Muscle layer of duodenum (tissue), 2 donors: ENCODE measurements at regions not wholly inside any gene's neighbourhood (a gene's known extent, or its start where the extent isn't known, plus 50 kb on each side); places are given as distances from the start of the nearest gene placed in this dataset.
"Not testable (repeated sequence)": the region's sequence is repeated elsewhere in the genome, so short reads cannot be mapped to it uniquely, and the experiment has no call there.

Experiments used
- H3K27ac ChIP-seq: one replicate; pipeline ENCODE4 v1.7.0; 2013; ENCODE audit warnings: mild to moderate bottlenecking, low read length
- H3K27me3 ChIP-seq: one replicate; pipeline ENCODE4 v1.7.0; 2013; ENCODE audit warnings: low read depth, mild to moderate bottlenecking, control low read depth, low read length
- H3K36me3 ChIP-seq, 2 donors: one replicate each; pipeline ENCODE4 v1.7.0; 2013; ENCODE audit warnings: low read length in 2 of 2, control low read depth in 1 of 2, mild to moderate bottlenecking in 1 of 2; ENCODE audit not compliant: insufficient read depth in 2 of 2, control insufficient read depth in 1 of 2
- H3K4me1 ChIP-seq, 2 donors: one replicate each; pipeline ENCODE4 v1.7.0; 2013; ENCODE audit warnings: low read length in 2 of 2, mild to moderate bottlenecking in 2 of 2, control low read depth in 1 of 2, moderate library complexity in 1 of 2; ENCODE audit not compliant: insufficient read depth in 2 of 2, control insufficient read depth in 1 of 2
- H3K4me3 ChIP-seq, 2 donors: one replicate each; pipeline ENCODE4 v1.7.0; 2013; ENCODE audit warnings: low read length in 2 of 2, low read depth in 1 of 2, mild to moderate bottlenecking in 1 of 2
- H3K9me3 ChIP-seq, 2 donors: one replicate each; pipeline ENCODE4 v1.7.0; 2013; ENCODE audit warnings: low read length in 2 of 2, control low read depth in 1 of 2, mild to moderate bottlenecking in 1 of 2; ENCODE audit not compliant: control insufficient read depth in 1 of 2
- donor health status: healthy.

DNA sequence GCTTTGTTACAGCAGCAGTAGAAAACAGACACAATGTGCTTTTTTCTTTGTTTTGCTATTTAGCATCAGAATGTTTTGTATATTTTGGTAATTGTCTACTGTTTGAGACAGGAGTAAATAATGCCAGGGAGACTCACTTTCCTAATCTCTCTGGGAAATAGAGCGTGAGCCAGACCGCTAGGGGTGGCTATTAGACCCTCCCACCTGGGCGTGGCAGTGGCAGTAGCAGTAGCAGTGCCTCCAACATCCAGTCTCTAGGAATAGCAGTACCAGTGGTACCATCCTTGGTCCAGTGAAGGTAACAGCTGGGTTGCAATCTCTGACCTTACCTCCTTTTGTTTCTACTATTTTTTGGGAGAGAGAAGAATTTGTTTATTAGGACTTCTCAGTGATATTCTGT lies 165.7 kb upstream of the MAGI2 start:
- Histone ChIP-seq H3K27ac (no peak overlapping the region), H3K9me3 (peaks cover 0 to 4% of the 10 kb centered on the region in 2 donors), H3K36me3 (no peaks in the 10 kb centered on the region), H3K4me3 (no peak overlapping the region), H3K27me3 (no peaks in the 10 kb centered on the region), H3K4me1 (no peaks in the 10 kb centered on the region)

GRCh38 chr7:79615871-79616640 lies 162.6 kb upstream of the MAGI2 start:
- Histone ChIP-seq H3K27me3 (no peaks in the 10 kb centered on the region), H3K4me3 (no peak overlapping the region), H3K4me1 (no peaks in the 10 kb centered on the region), H3K9me3 (peaks cover 0 to 4% of the 10 kb centered on the region in 2 donors), H3K36me3 (no peaks in the 10 kb centered on the region), H3K27ac (no peak overlapping the region)

GRCh38 chr7:79615466-79615865 lies 162.0 kb upstream of the MAGI2 start:
- Histone ChIP-seq H3K36me3 (no peaks in the 10 kb centered on the region), H3K4me1 (no peaks in the 10 kb centered on the region), H3K4me3 (no peak overlapping the region), H3K27ac (no peak overlapping the region), H3K9me3 (peaks cover 0 to 4% of the 10 kb centered on the region in 2 donors), H3K27me3 (no peaks in the 10 kb centered on the region)

DNA sequence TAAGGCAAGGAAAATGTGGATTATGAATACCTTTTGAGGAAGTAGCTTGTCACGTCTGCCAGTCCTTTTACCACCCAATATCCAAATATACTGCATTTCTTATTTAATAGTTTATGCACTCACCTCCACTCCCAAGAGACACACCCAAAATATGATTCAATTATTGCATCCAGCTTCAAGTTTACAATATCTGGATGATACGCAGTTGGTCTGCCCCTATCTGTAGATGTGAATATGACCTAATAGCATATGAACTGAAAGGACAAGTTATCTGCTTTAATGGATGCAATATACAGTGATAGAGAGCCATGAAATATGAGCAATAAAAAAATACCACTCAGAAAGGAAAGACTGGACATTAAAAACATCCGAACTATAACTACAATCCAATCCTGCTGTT lies 159.4 kb upstream of the MAGI2 start:
- H3K9me3 ChIP-seq = peaks cover 0 to 4% of the 10 kb centered on the region in 2 donors
- H3K27me3 ChIP-seq = no peaks in the 10 kb centered on the region
- H3K27ac ChIP-seq = no peak overlapping the region

DNA sequence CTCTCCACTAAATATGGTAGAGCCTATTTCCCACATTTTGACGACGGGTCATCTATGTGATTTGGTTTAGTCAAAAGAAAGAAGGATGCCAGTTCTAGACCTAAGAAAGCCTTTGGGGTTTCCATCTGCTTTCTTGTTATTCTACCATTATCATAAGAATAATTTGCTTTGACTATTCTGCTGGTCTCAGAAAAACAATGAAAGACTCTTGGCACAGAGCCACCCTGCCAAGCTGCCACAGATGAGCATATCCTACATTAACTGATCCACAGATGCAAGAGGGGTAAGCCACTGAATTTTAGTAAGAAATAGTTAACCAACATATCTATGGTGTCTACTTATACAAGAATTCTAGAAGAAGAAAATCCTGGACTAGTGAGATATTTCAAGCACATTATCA lies 158.6 kb upstream of the MAGI2 start:
- Histone ChIP-seq H3K4me1 (no peaks in the 10 kb centered on the region), H3K27me3 (no peaks in the 10 kb centered on the region), H3K4me3 (no peak overlapping the region), H3K27ac (no peak overlapping the region), H3K36me3 (no peaks in the 10 kb centered on the region), H3K9me3 (peaks cover 0 to 4% of the 10 kb centered on the region in 2 donors)

More for the DNA sequence above, 159.4 kb upstream of the MAGI2 start:
- Histone ChIP-seq H3K36me3 (no peaks in the 10 kb centered on the region), H3K4me3 (no peak overlapping the region), H3K4me1 (no peaks in the 10 kb centered on the region)

DNA sequence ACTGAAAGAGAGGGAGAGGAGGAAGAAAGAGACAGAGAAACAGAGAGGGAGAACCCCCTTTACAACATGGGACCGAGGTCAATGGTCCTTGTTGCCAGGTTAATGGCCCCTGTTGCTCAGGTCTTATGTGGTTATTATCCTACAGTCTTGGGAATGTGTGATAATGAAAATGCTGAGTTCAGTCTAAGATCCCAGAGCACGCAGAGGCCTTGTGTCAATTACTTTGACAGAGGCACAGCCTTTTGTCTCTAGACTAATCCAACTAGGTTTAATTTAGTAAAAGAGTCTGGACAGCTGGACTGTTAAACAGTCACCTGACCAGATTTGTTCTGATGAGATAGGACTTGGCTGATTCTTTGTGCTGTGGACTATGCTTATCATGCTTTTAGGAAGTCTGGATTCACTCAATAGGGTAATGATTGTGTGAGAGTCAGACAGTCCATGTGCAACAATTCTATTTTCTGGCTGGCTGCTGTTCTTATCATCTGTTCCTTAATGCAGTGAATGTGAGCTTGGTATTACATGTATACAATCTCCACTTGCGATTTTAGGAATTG lies 157.4 kb upstream of the MAGI2 start:
- no peaks in the 10 kb centered on the region for H3K27me3 ChIP-seq
- H3K9me3 ChIP-seq = no peaks in the 10 kb centered on the region
- no peaks in the 10 kb centered on the region for H3K4me1 ChIP-seq
- no peak overlapping the region for H3K4me3 ChIP-seq
- no peaks in the 10 kb centered on the region for H3K36me3 ChIP-seq
- H3K27ac ChIP-seq = no peak overlapping the region

GRCh38 chr7:79610313-79610712 lies 156.8 kb upstream of the MAGI2 start:
- H3K27ac ChIP-seq = no peak overlapping the region

DNA sequence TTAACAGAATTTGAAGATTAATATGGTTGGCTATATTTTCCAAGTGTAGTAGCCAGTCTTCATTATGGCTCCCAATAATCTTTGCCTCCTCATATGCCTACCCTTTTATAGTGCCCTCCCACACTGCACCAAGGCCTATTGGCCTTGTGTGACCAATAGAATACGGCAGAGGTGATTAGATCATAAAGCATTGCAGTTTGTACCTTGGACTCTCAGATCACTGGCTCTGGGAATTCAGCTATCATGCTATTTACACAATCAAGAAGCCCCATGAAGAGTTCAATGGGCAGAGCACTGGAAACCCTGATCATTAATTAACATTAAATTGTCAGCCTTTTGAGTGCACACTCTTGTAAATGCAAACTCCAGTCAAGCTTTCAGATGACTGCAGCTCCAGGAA lies 154.5 kb upstream of the MAGI2 start:
- Histone ChIP-seq H3K27me3 (no peaks in the 10 kb centered on the region), H3K4me3 (no peak overlapping the region), H3K36me3 (no peaks in the 10 kb centered on the region), H3K4me1 (no peaks in the 10 kb centered on the region), H3K27ac (no peak overlapping the region), H3K9me3 (no peaks in the 10 kb centered on the region)

More at GRCh38 chr7:79610313-79610712, 156.8 kb upstream of the MAGI2 start:
- Histone ChIP-seq H3K27me3 (no peaks in the 10 kb centered on the region), H3K4me3 (no peak overlapping the region), H3K9me3 (no peaks in the 10 kb centered on the region), H3K4me1 (no peaks in the 10 kb centered on the region), H3K36me3 (no peaks in the 10 kb centered on the region)

DNA sequence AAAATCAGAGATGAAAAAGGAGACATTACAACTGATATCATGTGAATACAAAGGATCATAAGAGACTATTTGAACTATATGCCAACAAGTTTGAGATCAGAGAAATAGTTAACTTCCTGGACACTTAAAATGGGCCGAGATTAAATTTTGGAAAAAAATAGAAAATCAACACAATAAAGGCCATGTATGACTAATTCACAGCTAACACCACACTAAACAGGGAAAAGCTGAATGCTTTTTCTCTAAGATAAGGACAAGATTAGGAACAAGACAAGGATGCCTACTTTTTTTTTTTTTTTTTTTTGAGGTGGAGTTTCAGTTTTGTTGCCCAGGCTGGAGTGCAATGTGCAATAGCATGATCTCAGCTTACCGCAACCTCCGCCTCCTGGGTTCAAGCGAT lies 151.4 kb upstream of the MAGI2 start:
- H3K4me1 ChIP-seq = no peaks in the 10 kb centered on the region
- no peaks in the 10 kb centered on the region for H3K9me3 ChIP-seq
- no peaks in the 10 kb centered on the region for H3K27me3 ChIP-seq
- no peak overlapping the region for H3K27ac ChIP-seq
- no peak overlapping the region for H3K4me3 ChIP-seq
- no peaks in the 10 kb centered on the region for H3K36me3 ChIP-seq

GRCh38 chr7:79598351-79598750 lies 144.9 kb upstream of the MAGI2 start:
- Histone ChIP-seq H3K9me3 (no peaks in the 10 kb centered on the region), H3K27ac (no peak overlapping the region), H3K36me3 (no peaks in the 10 kb centered on the region), H3K4me1 (no peaks in the 10 kb centered on the region), H3K27me3 (no peaks in the 10 kb centered on the region), H3K4me3 (no peak overlapping the region)

- not testable (repeated sequence) for H3K36me3 ChIP-seq, H3K4me1 ChIP-seq, H3K9me3 ChIP-seq, H3K27me3 ChIP-seq, H3K4me3 ChIP-seq, H3K27ac ChIP-seq
Measured at GRCh38 chr7:79594671-79595070, 141.2 kb upstream of the MAGI2 start.

DNA sequence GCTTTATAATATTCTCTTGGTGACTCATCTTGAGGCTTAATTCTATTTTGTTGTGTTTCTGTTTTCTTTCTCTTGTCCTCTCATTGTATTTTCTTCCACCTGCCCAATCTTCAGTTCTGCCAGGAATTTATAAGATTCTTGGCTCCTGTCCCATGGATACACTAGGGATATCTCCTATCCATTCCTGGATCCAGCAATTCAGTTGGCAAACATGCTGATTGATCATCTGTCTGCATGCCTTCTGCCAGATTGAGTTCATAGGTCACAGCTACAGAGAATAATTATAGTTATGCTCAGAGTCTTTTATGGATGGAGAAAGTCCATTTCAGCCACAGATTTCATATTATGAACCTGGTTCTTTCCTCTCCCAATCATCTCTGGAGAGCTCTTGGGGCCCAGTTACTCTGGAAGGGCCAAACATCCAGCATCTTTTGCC lies 140.4 kb upstream of the MAGI2 start:
- Histone ChIP-seq H3K4me3 (no peak overlapping the region), H3K27me3 (no peaks in the 10 kb centered on the region), H3K9me3 (no peaks in the 10 kb centered on the region), H3K27ac (no peak overlapping the region), H3K36me3 (no peaks in the 10 kb centered on the region), H3K4me1 (no peaks in the 10 kb centered on the region)
